HAP-1 (cell line): ENCODE measurements at regions not wholly inside any gene's neighbourhood (a gene's known extent, or its start where the extent isn't known, plus 50 kb on each side); places are given as distances from the start of the nearest gene placed in this dataset.
"Not testable (repeated sequence)": the region's sequence is repeated elsewhere in the genome, so short reads cannot be mapped to it uniquely, and the experiment has no call there.

Experiments
- DNase-seq, 2 experiments: peaks; one replicate each; pipeline ENCODE4 v3.0.0-alpha.2; 2016 to 2020; ENCODE audit warnings: low spot score in 2 of 2
- H3K27me3 ChIP-seq: fragments of 250-450 bp; sonication (Bioruptor Pico); 2 replicates; pipeline ENCODE4 v1.5.1; 2020; ENCODE audit warnings: low read depth, mild to moderate bottlenecking, moderate library complexity
- H3K36me3 ChIP-seq: fragments of 250-450 bp; sonication (Bioruptor Pico); replicated peaks from 2 replicates; pipeline ENCODE4 v1.5.1; 2020; ENCODE audit warnings: mild to moderate bottlenecking
- H3K4me1 ChIP-seq: fragments of 250-450 bp; sonication (Bioruptor Pico); 2 replicates; pipeline ENCODE4 v1.5.1; 2020; ENCODE audit warnings: mild to moderate bottlenecking
- H3K4me3 ChIP-seq: fragments of 250-450 bp; sonication (Bioruptor Pico); 2 replicates; pipeline ENCODE4 v1.5.1; 2020; ENCODE audit warnings: mild to moderate bottlenecking, moderate library complexity
- H3K9me3 ChIP-seq: fragments of 250-450 bp; sonication (Bioruptor Pico); 2 replicates; pipeline ENCODE4 v1.5.1; 2020; ENCODE audit warnings: mild to moderate bottlenecking, moderate library complexity
- in situ Hi-C: fragments of 300-500 bp; cut with MboI; formaldehyde crosslinking; loops from 3 replicates; pipeline ENCODE4 v1.14.3; 2020; ENCODE audit warnings: low sequenced_read_pairs, inconsistent platforms, mixed read lengths

GRCh38 chr4:144862210-144862609 is 216.3 kb downstream of the HHIP start:
- in situ Hi-C loops, result no loop called here
- H3K9me3 ChIP-seq, result no peaks in the 10 kb centered on the region
- no peaks in the 10 kb centered on the region for H3K36me3 ChIP-seq
- no peak for DNase-seq
- H3K4me1 ChIP-seq, result no peaks in the 10 kb centered on the region
- no peaks in the 10 kb centered on the region for H3K27me3 ChIP-seq
- H3K4me3 ChIP-seq, result no peak overlapping the region

GRCh38 chr4:144864891-144865290 is 218.9 kb downstream of the HHIP start:
- H3K4me3 ChIP-seq, in situ Hi-C loops, H3K4me1 ChIP-seq, H3K27me3 ChIP-seq, H3K36me3 ChIP-seq, H3K9me3 ChIP-seq, DNase-seq: not testable (repeated sequence)

GRCh38 chr4:144868309-144868708 is 222.4 kb downstream of the HHIP start:
- Histone ChIP-seq H3K27me3 (no peaks in the 10 kb centered on the region), H3K9me3 (no peaks in the 10 kb centered on the region), H3K4me1 (no peaks in the 10 kb centered on the region), H3K36me3 (no peaks in the 10 kb centered on the region), H3K4me3 (no peak overlapping the region)
- no peak for DNase-seq
- in situ Hi-C loops, result no loop called here

- Histone ChIP-seq H3K36me3 (no peaks in the 10 kb centered on the region), H3K9me3 (no peaks in the 10 kb centered on the region), H3K27me3 (no peaks in the 10 kb centered on the region), H3K4me3 (no peak overlapping the region), H3K4me1 (no peaks in the 10 kb centered on the region)
- in situ Hi-C loops, result no loop called here
- DNase-seq, result no peak
Observed at GRCh38 chr4:144872508-144873225, 225.3 kb downstream of the ANAPC10 start.

- no peak for DNase-seq
- H3K36me3 ChIP-seq, result no peaks in the 10 kb centered on the region
- H3K27me3 ChIP-seq, result no peaks in the 10 kb centered on the region
- in situ Hi-C loops, result no loop called here
- no peaks in the 10 kb centered on the region for H3K4me1 ChIP-seq
- H3K9me3 ChIP-seq, result no peaks in the 10 kb centered on the region
- no peak overlapping the region for H3K4me3 ChIP-seq
Observed at GRCh38 chr4:144873226-144873990, 224.6 kb downstream of the ANAPC10 start.

GRCh38 chr4:144894573-144894972 is 203.4 kb downstream of the ANAPC10 start:
- H3K27me3 ChIP-seq, result no peaks in the 10 kb centered on the region
- no peak overlapping the region for H3K4me3 ChIP-seq
- no peaks in the 10 kb centered on the region for H3K9me3 ChIP-seq
- in situ Hi-C loops, result no loop called here
- no peaks in the 10 kb centered on the region for H3K4me1 ChIP-seq
- no peak for DNase-seq
- H3K36me3 ChIP-seq, result no peaks in the 10 kb centered on the region

GRCh38 chr4:144899393-144899792 is 198.6 kb downstream of the ANAPC10 start:
- H3K4me1 ChIP-seq, result no peaks in the 10 kb centered on the region
- H3K9me3 ChIP-seq, result no peaks in the 10 kb centered on the region
- no peak overlapping the region for H3K4me3 ChIP-seq
- DNase-seq, result no peak
- H3K27me3 ChIP-seq, result no peaks in the 10 kb centered on the region
- in situ Hi-C loops, result no loop called here
- no peaks in the 10 kb centered on the region for H3K36me3 ChIP-seq

GRCh38 chr4:144901141-144901540 is 196.9 kb downstream of the ANAPC10 start:
- H3K4me3 ChIP-seq, result no peak overlapping the region
- in situ Hi-C loops, result no loop called here
- no peaks in the 10 kb centered on the region for H3K4me1 ChIP-seq
- no peak for DNase-seq
- no peaks in the 10 kb centered on the region for H3K9me3 ChIP-seq
- no peaks in the 10 kb centered on the region for H3K36me3 ChIP-seq
- no peaks in the 10 kb centered on the region for H3K27me3 ChIP-seq

- in situ Hi-C loops, result no loop called here
- no peak overlapping the region for H3K4me3 ChIP-seq
- no peak for DNase-seq
Observed at GRCh38 chr4:144902614-144903013, 195.4 kb downstream of the ANAPC10 start.

GRCh38 chr4:144903953-144904711 is 193.9 kb downstream of the ANAPC10 start:
- no peaks in the 10 kb centered on the region for H3K4me1 ChIP-seq
- no peak overlapping the region for H3K4me3 ChIP-seq
- H3K36me3 ChIP-seq, result no peaks in the 10 kb centered on the region
- DNase-seq, result no peak
- no peaks in the 10 kb centered on the region for H3K9me3 ChIP-seq
- in situ Hi-C loops, result no loop called here
- no peaks in the 10 kb centered on the region for H3K27me3 ChIP-seq

More at GRCh38 chr4:144902614-144903013, 195.4 kb downstream of the ANAPC10 start:
- Histone ChIP-seq H3K36me3 (no peaks in the 10 kb centered on the region), H3K4me1 (no peaks in the 10 kb centered on the region), H3K27me3 (no peaks in the 10 kb centered on the region), H3K9me3 (no peaks in the 10 kb centered on the region)

- no peaks in the 10 kb centered on the region for H3K36me3 ChIP-seq
- H3K9me3 ChIP-seq, result no peaks in the 10 kb centered on the region
- H3K4me1 ChIP-seq, result no peaks in the 10 kb centered on the region
- DNase-seq, result no peak
- H3K4me3 ChIP-seq, result no peak overlapping the region
- in situ Hi-C loops, result no loop called here
- H3K27me3 ChIP-seq, result no peaks in the 10 kb centered on the region
Observed at GRCh38 chr4:144905286-144905685, 192.7 kb downstream of the ANAPC10 start.

GRCh38 chr4:144906181-144906925 is 191.6 kb downstream of the ANAPC10 start:
- in situ Hi-C loops, result no loop called here
- H3K4me1 ChIP-seq, result no peaks in the 10 kb centered on the region
- H3K4me3 ChIP-seq, result no peak overlapping the region
- H3K27me3 ChIP-seq, result no peaks in the 10 kb centered on the region
- H3K36me3 ChIP-seq, result no peaks in the 10 kb centered on the region
- no peak for DNase-seq
- H3K9me3 ChIP-seq, result no peaks in the 10 kb centered on the region

- H3K27me3 ChIP-seq, result no peaks in the 10 kb centered on the region
- no peaks in the 10 kb centered on the region for H3K4me1 ChIP-seq
- H3K36me3 ChIP-seq, result no peaks in the 10 kb centered on the region
- DNase-seq, result no peak
- no peaks in the 10 kb centered on the region for H3K9me3 ChIP-seq
- in situ Hi-C loops, result no loop called here
- H3K4me3 ChIP-seq, result no peak overlapping the region
Observed at GRCh38 chr4:144910723-144911122, 187.3 kb downstream of the ANAPC10 start.
